Astrocyte of the cerebellum (primary cell): ENCODE measurements at regions not wholly inside any gene's neighbourhood (a gene's known extent, or its start where the extent isn't known, plus 50 kb on each side); places are given as distances from the start of the nearest gene placed in this dataset.
"Not testable (repeated sequence)": the region's sequence is repeated elsewhere in the genome, so short reads cannot be mapped to it uniquely, and the experiment has no call there.

ENCODE experiments used
- DNase-seq: peaks from one replicate; pipeline ENCODE4 v3.0.0-alpha.2; 2011; ENCODE audit warnings: low read depth
- H3K4me3 ChIP-seq: 2 replicates; pipeline ENCODE4 v1.5.1; 2011; ENCODE audit warnings: mild to moderate bottlenecking, low read depth, low read length, moderate library complexity
- in situ Hi-C: cut with HindIII; loops from 2 replicates; pipeline ENCODE4 v1.10.0; 2017; ENCODE audit warnings: low sequenced_read_pairs

DNA sequence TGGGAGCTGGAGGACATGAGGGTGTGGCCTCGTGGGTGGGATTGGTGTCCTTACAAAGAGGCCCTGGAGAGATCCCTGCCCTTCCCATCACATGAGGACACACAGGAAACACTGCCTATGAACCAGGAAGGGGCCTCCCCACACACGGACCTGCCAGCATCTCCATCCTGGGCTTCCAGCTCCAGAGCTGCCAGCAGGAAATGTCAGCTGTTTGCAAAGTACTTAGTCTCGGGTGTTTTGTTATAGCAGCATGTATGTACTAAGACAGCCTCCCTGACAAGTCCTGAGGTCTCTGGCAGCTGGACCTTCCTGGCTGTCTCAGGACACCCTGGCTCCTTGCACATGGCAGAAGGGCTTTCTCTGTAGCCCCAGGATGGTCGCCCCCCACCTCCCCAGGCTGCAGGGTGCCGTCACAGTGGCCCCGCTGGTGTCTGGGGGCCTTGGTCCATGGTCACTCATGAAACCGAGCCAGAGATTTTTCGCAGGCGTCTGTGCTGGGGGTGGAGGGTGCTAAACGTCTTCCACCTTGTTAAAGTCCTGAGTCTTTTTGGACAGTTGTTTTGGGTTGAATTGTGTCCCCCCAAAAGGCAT is 157.0 kb upstream of the ZNF469 start:
- DNase-seq, H3K4me3 ChIP-seq, in situ Hi-C loops: not testable (repeated sequence)

DNA sequence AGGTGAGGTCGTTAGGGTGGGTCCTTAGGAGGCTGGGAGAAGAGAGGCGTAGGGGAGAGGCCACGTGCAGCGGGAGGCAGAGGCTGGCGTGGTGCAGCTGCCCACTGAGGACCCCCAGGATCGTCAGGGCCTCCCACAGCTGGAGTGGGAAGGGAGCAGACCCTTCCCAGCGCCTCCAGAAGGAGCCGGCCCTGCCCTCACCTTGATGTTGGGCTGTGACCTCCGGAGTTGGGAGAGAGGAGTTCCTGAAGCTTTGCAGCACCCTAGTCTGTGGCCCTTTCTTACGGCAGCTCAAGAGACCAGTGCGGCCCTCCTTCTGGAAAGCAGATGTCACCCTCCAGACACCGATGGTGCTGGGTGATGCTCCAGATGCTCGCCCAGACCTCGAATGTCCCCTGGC is 156.5 kb upstream of the ZNF469 start:
- in situ Hi-C loops, DNase-seq, H3K4me3 ChIP-seq: not testable (repeated sequence)

DNA sequence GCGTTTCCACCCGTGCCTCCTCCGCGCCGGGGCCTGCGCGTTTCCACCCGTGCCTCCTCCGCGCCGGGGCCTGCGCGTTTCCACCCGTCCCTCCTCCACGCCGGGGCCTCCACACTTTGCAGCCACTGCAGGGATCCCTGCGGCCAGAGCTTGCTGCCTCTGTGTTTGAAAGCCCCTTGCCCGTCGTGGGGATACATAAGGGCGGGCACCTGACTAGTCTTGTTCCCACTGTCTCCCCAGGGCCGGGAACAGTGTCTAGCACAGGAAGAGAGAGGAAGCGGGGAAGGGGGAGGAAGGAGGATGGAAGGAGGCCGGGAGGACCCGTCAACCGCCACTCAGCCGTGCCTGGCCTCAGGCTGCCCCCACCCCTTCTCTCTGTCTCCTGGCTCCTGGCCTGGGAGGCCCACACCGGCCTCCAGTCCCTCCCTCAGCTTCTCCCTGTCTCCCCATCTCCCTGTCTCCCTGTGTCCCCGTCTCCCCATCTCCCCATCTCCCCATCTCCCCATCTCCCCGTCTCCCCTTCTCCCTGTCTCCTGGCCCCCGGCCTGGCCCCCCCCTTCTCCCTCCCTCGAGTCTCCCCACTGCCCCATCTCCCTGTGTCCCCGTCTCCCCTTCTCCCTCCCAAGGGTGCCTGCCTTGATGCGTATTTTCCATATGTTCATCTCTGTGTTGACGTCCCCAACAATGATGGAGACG is 155.6 kb upstream of the ZNF469 start:
- in situ Hi-C loops, DNase-seq, H3K4me3 ChIP-seq: not testable (repeated sequence)

DNA sequence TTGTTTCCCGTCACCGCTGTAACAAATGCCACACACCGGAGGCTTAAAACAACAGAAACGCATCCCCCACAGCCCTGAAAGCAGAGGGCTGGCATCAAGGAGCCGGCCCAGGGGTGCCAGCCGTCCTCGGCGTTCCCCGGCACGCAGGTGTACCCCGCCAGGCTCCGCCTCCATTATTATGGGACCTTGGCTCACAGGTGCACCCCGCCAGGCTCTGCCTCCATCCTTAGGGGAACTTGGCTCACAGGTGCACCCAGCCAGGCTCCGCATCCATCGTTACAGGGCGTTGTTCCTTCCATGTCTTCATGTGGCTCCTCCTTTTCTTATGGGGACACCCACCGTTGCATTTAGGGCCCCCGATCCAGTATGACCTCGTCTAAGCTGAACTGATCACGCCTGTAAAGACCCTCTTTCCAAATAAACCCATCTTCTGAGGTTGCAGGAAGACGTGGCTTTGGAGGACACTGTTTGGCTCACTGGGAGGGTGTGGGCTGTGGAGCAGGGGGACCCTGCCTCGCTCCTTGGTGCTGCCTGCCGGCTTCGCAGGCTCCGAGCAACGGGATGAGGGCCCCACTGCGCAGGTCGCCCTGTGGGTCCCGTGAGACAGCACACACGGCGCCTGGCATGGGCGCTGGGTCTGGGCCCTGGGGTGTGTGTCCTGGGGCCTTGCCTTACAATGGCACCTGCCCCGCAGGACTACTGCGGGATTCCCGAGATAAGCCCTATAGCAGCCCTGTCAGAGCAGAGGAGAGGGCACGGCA is 154.9 kb upstream of the ZNF469 start:
- in situ Hi-C loops, H3K4me3 ChIP-seq, DNase-seq: not testable (repeated sequence)

DNA sequence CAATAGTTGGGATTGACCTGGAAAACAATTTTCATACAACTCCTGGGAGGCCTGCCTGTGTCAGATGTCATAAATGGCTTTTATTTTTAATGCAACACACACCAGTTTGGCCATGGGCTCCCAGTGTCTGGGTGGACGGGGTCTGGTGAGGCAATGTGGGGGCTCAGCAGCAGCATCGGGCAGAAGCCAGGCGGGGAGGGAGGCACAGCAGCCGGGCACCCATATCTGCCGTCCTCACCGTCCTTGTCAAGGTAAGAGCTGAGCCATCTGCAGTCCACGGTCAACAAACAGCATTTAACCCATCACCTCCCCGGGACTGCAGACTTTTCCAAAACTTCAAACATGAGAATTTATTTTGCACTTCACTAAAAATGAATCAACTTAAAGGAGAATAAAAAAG is 154.0 kb upstream of the ZNF469 start:
- in situ Hi-C loops, DNase-seq, H3K4me3 ChIP-seq: not testable (repeated sequence)

DNA sequence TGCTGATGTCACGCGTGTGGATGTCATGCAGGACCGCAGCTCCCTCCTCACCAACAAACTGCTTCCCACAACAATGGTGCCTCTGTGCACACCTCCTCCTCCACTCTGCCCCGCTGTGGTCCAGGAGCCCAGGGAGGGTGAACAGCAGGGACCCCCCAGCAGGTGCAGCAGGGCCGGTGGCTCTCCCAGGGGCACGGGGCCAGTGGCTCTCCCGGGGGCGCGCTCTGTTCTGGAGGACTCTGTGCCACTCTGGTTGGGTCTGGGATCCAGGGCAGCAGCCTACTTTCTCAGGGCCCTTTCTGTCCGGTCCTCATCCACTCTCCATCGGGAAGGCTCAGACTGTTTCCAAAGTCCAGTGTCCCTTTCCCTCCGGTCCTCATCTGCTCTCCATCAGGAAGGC is 153.0 kb upstream of the ZNF469 start:
- in situ Hi-C loops, H3K4me3 ChIP-seq, DNase-seq: not testable (repeated sequence)

DNA sequence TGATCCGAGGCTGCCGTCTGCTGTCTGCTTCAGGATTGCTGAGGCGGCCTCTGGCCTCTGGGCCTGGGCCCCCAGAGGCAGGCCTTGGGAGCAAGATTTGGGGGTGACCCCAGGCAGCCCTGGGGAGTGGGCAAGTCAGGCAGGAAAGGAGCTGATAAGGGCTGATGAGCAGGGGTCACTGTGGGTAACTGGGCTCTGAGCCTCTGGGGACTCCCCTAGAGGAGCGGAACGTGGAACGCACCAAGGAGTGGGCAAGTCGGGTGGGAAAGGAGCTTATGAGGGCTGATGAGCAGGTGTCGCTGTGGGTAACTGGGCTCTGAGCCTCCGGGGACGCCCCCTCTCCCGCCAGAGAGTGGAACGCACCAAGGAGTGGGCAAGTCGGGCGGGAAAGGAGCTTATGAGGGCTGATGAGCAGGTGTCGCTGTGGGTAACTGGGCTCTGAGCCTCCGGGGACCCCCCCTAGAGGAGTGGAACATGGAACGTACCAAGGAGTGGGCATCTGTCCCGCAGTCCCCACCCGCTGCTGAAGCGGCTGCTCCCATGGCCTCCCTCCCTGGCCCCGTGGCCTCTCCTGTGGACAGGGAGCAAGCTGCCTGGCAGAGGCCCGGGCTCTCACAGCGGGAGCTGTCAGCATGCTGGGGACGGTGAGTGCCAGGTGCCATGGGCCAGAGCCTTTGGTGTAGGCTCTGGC is 152.3 kb upstream of the ZNF469 start:
- in situ Hi-C loops, DNase-seq, H3K4me3 ChIP-seq: not testable (repeated sequence)

DNA sequence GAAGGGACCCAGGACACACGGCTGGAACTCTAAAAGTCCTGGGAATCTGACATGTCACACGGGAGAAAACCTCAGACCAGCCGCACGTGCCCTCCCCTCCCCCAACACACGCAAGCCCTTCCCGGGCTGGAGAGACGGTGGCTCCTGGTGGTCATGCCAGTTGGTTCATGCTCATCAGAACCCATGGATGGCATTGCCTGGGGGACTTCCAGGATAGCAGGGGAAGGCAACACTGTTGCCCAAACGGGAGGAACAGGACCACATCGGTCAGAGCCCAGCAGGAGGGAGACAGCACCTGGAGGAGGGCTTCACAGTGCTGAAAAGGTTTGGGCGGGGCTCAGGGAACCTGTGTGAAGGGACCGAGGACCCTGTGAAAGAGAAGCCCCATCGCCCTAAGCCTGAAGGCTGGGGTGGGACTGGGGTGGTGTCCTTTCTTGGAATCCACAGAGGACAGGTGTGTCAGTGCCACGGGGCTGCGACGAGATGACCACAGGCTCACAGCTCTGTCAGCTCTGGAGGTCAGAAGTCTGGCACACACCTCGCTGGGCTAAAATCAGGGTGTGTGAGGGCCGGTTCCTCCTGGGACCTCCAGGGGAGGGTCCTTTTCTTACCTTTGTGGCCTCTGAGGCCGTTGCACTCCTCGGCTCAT is 151.7 kb upstream of the ZNF469 start:
- in situ Hi-C loops, DNase-seq: not testable (repeated sequence)

DNA sequence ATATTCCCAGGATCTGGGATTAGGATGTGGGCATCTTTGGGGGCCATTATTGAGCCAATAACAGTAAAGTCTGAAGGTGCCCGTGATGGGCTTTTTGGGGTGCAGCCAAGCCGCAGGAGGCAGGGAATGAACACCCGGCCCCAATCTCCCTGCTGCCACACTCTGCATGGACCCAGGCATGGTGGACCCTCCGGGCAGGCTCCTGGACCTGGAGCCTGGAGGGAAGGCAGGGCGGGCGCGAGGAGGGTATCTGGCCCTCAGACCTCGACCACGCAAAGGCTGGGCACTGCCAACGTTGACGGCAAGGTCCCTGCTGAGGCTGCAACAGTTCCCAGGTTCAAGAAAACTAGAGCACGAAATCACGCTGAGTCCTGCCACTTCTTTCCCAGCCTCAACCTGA is 150.9 kb upstream of the ZNF469 start:
- DNase-seq, in situ Hi-C loops, H3K4me3 ChIP-seq: not testable (repeated sequence)

More for the DNA sequence above, 151.7 kb upstream of the ZNF469 start:
- not testable (repeated sequence) for H3K4me3 ChIP-seq

DNA sequence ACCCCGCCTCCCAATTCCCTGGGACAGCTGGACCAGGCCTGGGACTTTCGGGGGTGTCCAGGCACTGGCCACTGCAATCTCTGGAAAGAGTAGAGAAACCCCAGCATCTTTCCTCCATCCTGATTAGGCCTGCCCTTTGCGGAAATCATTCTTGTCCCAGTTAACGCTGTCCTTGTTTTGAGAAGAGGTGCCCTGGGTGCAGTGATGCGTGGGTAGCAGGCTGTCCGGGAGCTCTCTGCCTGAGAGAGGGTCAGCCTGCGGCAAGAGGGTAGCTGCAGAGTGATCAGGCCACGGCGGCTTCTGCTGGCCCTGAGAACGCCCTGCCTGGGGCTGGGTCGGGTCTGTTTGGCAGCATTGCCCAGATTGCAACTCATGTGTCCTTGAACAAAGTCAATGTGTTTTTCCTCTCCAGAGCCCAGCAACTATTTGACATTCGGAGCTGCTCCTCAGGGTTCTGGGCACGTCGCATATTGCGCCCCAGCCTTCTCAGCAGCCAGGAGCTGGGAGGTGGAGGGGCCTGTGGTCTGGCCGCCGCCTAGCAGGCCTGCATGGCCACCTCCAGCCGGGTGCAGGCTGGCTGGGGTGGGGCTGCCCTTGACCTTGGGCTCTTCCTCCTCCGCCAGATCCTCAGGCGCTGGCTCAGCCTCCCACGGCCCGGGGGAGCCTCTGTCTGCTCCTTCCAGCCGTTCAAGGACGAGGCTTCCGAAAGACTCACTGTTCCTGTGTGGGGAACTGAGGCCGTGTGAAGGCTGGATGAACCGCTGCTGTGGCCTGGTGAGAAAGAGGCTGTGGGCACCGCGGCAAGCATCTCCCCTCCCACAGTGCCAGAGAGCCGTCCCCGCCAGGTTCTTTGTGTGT is 150.1 kb upstream of the ZNF469 start:
- DNase-seq, H3K4me3 ChIP-seq, in situ Hi-C loops: not testable (repeated sequence)

DNA sequence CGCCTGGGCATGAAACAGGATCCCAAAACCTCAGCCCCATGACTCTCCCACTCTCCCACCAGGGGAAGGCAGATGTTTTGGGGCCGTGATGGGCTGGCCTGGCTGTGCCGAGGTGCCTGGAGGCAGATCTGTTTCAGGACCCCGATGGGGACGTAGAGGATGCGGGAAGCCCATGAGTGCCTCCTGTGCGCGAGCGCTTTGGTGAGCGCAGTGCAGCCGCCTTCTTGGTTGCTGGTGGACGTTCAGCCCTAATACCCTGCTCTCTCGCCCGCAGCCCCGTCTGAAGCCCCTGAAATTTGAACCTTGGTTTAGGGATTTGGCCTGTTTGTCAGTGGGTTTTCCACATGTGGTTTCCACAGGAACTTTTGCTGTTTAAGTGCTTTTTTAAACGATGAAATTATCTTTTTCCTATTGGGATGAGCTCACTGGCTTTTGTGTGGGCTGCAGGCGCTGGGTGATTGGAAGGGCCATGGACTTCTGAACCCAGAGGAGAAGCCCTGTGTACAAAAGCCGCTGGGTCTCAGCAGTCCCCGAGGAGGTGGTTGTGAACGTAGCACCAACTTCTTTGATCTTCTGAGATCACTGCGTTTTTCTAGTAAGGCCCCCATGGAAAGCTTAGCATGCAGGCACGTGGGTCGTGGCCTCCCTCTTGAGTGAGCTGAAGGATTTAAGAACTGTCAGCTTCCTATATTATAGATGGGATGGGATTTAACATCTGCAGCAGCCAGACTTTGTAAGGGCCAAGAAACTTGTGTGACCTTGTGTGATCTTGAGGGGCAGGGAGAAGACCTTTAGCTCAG is 148.9 kb upstream of the ZNF469 start:
- H3K4me3 ChIP-seq, in situ Hi-C loops, DNase-seq: not testable (repeated sequence)

DNA sequence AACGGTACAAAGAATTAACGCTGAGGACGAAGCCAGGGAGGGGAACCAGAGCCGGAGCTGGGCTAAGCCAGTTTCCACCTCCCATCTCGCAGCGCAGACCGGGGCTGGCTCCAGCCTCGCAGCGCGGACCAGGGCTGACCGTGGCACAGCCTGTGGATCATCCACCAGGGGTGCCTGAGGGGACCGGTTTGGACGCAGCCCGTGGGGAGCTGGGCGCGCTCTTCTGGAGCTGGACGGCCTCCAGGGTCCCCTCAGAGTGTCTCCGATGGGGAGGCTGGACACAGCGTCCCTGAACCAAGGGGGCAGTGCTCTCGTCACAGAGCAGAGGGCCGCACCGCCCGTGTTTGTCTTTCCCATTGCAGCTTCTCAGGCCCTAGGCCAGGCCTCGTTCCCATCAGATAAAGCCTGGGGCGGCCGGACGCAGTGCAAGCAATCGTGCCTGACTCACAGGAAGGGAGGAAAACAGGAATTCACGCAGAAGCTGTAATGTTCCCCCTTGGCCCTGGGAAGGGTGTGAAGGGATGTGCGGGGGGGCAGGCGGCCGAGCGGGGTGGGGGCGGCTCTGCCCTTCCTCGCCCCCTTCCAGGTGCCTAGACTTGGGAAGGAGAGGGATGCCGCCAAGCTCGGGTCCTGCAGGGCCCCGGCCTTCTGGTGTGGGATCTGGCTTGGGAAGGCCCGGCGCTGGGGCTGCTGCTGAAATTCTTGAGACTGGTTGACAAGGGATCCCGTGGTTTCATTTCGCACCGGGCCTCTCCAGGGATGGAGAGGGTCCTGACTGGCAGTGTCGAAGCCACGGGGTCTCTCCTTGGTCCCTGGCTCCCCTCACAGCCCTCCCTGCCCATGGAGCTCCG is 148.1 kb upstream of the ZNF469 start:
- DNase-seq, in situ Hi-C loops, H3K4me3 ChIP-seq: not testable (repeated sequence)

DNA sequence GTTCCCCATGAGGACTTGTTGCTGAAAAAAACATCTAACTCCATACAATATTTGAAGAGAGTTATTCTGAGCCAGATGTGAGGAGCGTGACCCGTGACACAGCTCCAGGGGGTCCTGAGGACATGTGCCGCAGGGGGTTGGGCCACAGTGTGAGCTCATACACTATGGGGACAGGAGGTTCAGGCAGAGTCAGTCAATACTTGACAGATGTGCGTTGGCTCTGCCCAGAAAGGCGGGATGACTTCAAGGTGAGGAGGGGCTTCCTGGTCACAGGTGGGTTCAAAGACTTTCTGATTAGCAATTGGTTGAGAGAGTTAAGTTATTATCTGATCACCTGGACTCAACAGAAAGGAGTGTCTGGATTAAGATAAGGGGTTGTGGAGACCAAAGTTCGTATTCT is 147.1 kb upstream of the ZNF469 start:
- H3K4me3 ChIP-seq, DNase-seq, in situ Hi-C loops: not testable (repeated sequence)

DNA sequence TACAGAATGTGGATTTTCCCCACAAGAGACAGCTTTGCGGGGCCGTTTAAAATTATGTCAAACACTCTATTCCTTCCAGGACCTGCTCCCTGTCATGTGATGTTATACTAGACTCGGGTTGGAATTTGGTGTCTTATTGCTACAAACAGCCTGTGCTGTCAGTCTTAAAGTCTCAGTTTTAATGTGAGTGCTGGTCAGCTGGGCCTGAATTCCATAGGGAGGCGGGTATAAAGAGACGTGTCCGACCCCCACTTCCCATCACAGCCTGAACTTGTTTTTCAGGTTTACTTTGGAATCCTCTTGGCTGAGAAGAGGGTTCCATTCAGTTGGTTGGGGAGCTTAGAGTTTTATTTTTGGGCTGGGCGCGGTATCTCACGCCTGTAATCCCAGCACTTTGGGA is 146.5 kb upstream of the ZNF469 start:
- in situ Hi-C loops, DNase-seq, H3K4me3 ChIP-seq: not testable (repeated sequence)

DNA sequence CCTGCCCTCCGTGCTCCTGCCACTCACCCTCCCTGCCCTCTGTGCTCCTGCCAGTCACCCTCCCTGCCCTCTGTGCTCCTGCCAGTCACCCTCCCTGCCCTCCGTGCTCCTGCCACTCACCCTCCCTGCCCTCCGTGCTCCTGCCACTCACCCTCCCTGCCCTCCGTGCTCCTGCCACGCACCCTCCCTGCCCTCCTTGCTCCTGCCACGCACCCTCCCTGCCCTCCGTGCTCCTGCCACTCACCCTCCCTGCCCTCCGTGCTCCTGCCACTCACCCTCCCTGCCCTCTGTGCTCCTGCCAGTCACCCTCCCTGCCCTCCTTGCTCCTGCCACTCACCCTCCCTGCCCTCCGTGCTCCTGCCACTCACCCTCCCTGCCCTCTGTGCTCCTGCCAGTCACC is 145.4 kb upstream of the ZNF469 start:
- in situ Hi-C loops, DNase-seq, H3K4me3 ChIP-seq: not testable (repeated sequence)
